H9 (cell line): ENCODE measurements at regions not wholly inside any gene's neighbourhood (a gene's known extent, or its start where the extent isn't known, plus 50 kb on each side); places are given as distances from the start of the nearest gene placed in this dataset.

ENCODE experiments used
- DNase-seq: peaks from one replicate; pipeline ENCODE4 v3.0.0-alpha.2; 2017
- H2AFZ ChIP-seq: one replicate; pipeline ENCODE4 v1.6.1; 2013; ENCODE audit warnings: mild to moderate bottlenecking, low read length, control low read depth, moderate library complexity
- H2AK5ac ChIP-seq: 2 replicates; pipeline ENCODE4 v1.6.1; 2013; ENCODE audit warnings: low read length, control low read depth, mixed read lengths; ENCODE audit not compliant: insufficient read length
- H2BK120ac ChIP-seq: one replicate; pipeline ENCODE4 v1.6.1; 2013; ENCODE audit warnings: low read depth, mild to moderate bottlenecking, low read length, control low read depth, inconsistent platforms; ENCODE audit not compliant: poor library complexity, severe bottlenecking
- H2BK12ac ChIP-seq: 2 replicates; pipeline ENCODE4 v1.6.1; 2013; ENCODE audit warnings: low read length, control low read depth, mixed read lengths, low read depth; ENCODE audit not compliant: insufficient read length
- H2BK15ac ChIP-seq: 2 replicates; pipeline ENCODE4 v1.6.1; 2013; ENCODE audit warnings: low read depth, low read length, control low read depth
- H2BK20ac ChIP-seq: one replicate; pipeline ENCODE4 v1.6.1; 2013; ENCODE audit warnings: low read depth, mild to moderate bottlenecking, low read length, control low read depth, inconsistent platforms; ENCODE audit not compliant: poor library complexity, severe bottlenecking
- H2BK5ac ChIP-seq: 2 replicates; pipeline ENCODE4 v1.6.1; 2013; ENCODE audit warnings: low read length, control low read depth, mixed read lengths; ENCODE audit not compliant: insufficient read length
- H3K14ac ChIP-seq: 2 replicates; pipeline ENCODE4 v1.6.1; 2013; ENCODE audit warnings: low read length, control low read depth; ENCODE audit not compliant: insufficient read depth
- H3K18ac ChIP-seq: 2 replicates; pipeline ENCODE4 v1.6.1; 2013; ENCODE audit warnings: low read depth, mild to moderate bottlenecking, mixed read lengths, low read length, control low read depth; ENCODE audit not compliant: insufficient read length
- H3K23ac ChIP-seq: 2 replicates; pipeline ENCODE4 v1.6.1; 2013; ENCODE audit warnings: low read length, control low read depth, mixed read lengths, low read depth; ENCODE audit not compliant: insufficient read length
- H3K23me2 ChIP-seq: 2 replicates; pipeline ENCODE4 v1.6.1; 2013; ENCODE audit warnings: low read depth, mild to moderate bottlenecking, mixed read lengths, low read length, control low read depth; ENCODE audit not compliant: insufficient read length, poor library complexity, severe bottlenecking
- H3K27ac ChIP-seq: 2 replicates; pipeline ENCODE4 v1.5.1; 2013; ENCODE audit warnings: low read length, control low read depth, mixed read lengths, low read depth; ENCODE audit not compliant: insufficient read length
- H3K27me3 ChIP-seq: 2 replicates; pipeline ENCODE4 v1.6.1; 2013; ENCODE audit warnings: low read length, control low read depth, inconsistent platforms; ENCODE audit not compliant: insufficient read depth
- H3K4ac ChIP-seq: 2 replicates; pipeline ENCODE4 v1.6.1; 2013; ENCODE audit warnings: low read depth, mild to moderate bottlenecking, control low read depth, inconsistent platforms, low read length, moderate library complexity
- H3K4me1 ChIP-seq: 2 replicates; pipeline ENCODE4 v1.6.1; 2013; ENCODE audit warnings: low read length, control low read depth, inconsistent platforms; ENCODE audit not compliant: insufficient read depth
- H3K4me2 ChIP-seq: 2 replicates; pipeline ENCODE4 v1.6.1; 2013; ENCODE audit warnings: low read length, control low read depth, mixed read lengths; ENCODE audit not compliant: insufficient read length, insufficient read depth
- H3K56ac ChIP-seq: 2 replicates; pipeline ENCODE4 v1.6.1; 2013; ENCODE audit warnings: low read depth, mild to moderate bottlenecking, mixed read lengths, low read length, control low read depth; ENCODE audit not compliant: insufficient read length
- H3K79me1 ChIP-seq: 2 replicates; pipeline ENCODE4 v1.6.1; 2013; ENCODE audit warnings: low read depth, mild to moderate bottlenecking, moderate library complexity, low read length, control low read depth, inconsistent platforms; ENCODE audit not compliant: insufficient read depth, poor library complexity, severe bottlenecking
- H3K79me2 ChIP-seq: 2 replicates; pipeline ENCODE4 v1.6.1; 2013; ENCODE audit warnings: low read length, control low read depth, inconsistent platforms; ENCODE audit not compliant: insufficient read depth
- H3K9ac ChIP-seq: 2 replicates; pipeline ENCODE4 v1.6.1; 2013; ENCODE audit warnings: low read length, control low read depth, mixed read lengths; ENCODE audit not compliant: insufficient read length; ENCODE audit errors: extremely low read depth
- H3K9me3 ChIP-seq: one replicate; pipeline ENCODE4 v1.6.1; 2013; ENCODE audit warnings: low read depth, low read length, inconsistent platforms; ENCODE audit not compliant: control insufficient read depth
- H3T11ph ChIP-seq: one replicate; pipeline ENCODE4 v1.6.1; 2013; ENCODE audit warnings: mild to moderate bottlenecking, low read length, control low read depth, inconsistent platforms
- H4K20me1 ChIP-seq: one replicate; pipeline ENCODE4 v1.6.1; 2013; ENCODE audit not compliant: control insufficient read depth, insufficient read length, insufficient read depth
- H4K5ac ChIP-seq: 2 replicates; pipeline ENCODE4 v1.6.1; 2013; ENCODE audit warnings: low read depth, mild to moderate bottlenecking, mixed read lengths, low read length, control low read depth; ENCODE audit not compliant: insufficient read length
- H4K8ac ChIP-seq: replicated peaks from 2 replicates; pipeline ENCODE4 v1.6.1; 2013; ENCODE audit warnings: low read length, control low read depth, mixed read lengths, low read depth; ENCODE audit not compliant: insufficient read length
- H4K91ac ChIP-seq: 2 replicates; pipeline ENCODE4 v1.6.1; 2013; ENCODE audit warnings: low read depth, mild to moderate bottlenecking, moderate library complexity, mixed read lengths, low read length, control low read depth; ENCODE audit not compliant: insufficient read length
- H3K27ac Mint-ChIP-seq, 3 experiments: 2 replicates in 2 of 3; 3 replicates in 1 of 3; pipeline ENCODE4 v1.8.0; 2020 to 2021; ENCODE audit warnings: mixed read lengths in 3 of 3, mild to moderate bottlenecking in 1 of 3, moderate library complexity in 1 of 3
- H3K27me3 Mint-ChIP-seq: 2 replicates; pipeline ENCODE4 v1.8.0; 2021; ENCODE audit warnings: low read depth, mild to moderate bottlenecking, moderate library complexity, mixed read lengths
- H3K36me3 Mint-ChIP-seq, 3 experiments: 2 replicates in 2 of 3; 3 replicates in 1 of 3; pipeline ENCODE4 v1.8.0; 2020 to 2021; ENCODE audit warnings: low read depth in 3 of 3, mixed read lengths in 3 of 3; ENCODE audit not compliant: insufficient read depth in 1 of 3
- H3K4me1 Mint-ChIP-seq, 2 experiments: 2 replicates each; pipeline ENCODE4 v1.8.0; 2020; ENCODE audit warnings: mixed read lengths in 2 of 2
- H3K4me3 Mint-ChIP-seq, 2 experiments: 2 replicates in 1 of 2; 3 replicates in 1 of 2; pipeline ENCODE4 v1.8.0; 2020 to 2021; ENCODE audit warnings: mild to moderate bottlenecking in 2 of 2, mixed read lengths in 2 of 2, moderate library complexity in 1 of 2
- H3K9me3 Mint-ChIP-seq, 2 experiments: 2 replicates in 1 of 2; 3 replicates in 1 of 2; pipeline ENCODE4 v1.8.0; 2020; ENCODE audit warnings: mild to moderate bottlenecking in 2 of 2, mixed read lengths in 2 of 2, moderate library complexity in 1 of 2
- CTCF ChIP-seq: fragments of 200-600 bp; sonication (generic); conservative IDR thresholded peaks from 3 replicates; pipeline ENCODE4 v1.8.0; 2021; ENCODE audit warnings: antibody characterized with exemption, mild to moderate bottlenecking
- WGBS: extraction: QIAGEN DNeasy Blood & Tissue Kit; methylation state at CpG from one replicate; pipeline ENCODE4 v1.1.7; 2013; ENCODE audit warnings: missing lambda C conversion rate, low lambda C conversion rate, mixed read lengths; ENCODE audit not compliant: insufficient read length; ENCODE audit errors: extremely low coverage; 5-methylcytosine and 5-hydroxymethylcytosine counted together

DNA sequence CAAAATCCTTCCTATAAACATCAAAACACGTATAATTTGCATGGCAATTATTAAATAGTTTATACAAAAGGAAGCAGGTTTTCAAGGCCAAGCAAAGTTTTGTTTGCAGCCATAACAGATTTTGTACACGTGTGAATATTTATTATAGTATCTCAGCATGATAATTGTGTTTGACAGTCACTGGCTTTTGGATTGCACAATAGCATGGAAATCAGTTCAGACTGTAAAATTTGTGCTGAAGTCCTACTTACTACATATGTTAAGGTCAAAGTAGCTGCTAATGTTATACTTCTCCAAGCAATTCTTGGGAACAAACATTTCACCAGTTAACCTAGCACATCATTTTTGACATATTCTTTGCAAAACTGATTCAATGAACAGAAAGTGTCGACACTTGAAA lies 287.6 kb upstream of the POM121L12 start:
- no peaks in the 10 kb centered on the region for H4K20me1 ChIP-seq
- H2BK120ac ChIP-seq = no peak overlapping the region
- H2AFZ ChIP-seq = no peak overlapping the region
- DNase-seq = no peak
- TF ChIP-seq CTCF = no peak
- no peaks in the 10 kb centered on the region for H3K79me2 ChIP-seq
- H3K27ac Mint-ChIP-seq = no peak overlapping the region
- H2BK12ac ChIP-seq = no peak overlapping the region
- H3K4me1 ChIP-seq = no peaks in the 10 kb centered on the region
- H3K36me3 Mint-ChIP-seq = no peaks in the 10 kb centered on the region; a peak in 2 of 7 replicates
- H3K27me3 Mint-ChIP-seq = no peaks in the 10 kb centered on the region
- H3K4ac ChIP-seq = no peak overlapping the region
- no peak overlapping the region for H3K9ac ChIP-seq
- WGBS = no CpG with 5 or more reads among the region's 3 CpGs
- H4K5ac ChIP-seq = no peak overlapping the region
- H3K27ac ChIP-seq = no peak overlapping the region
- H3K56ac ChIP-seq = no peak overlapping the region
- H4K91ac ChIP-seq = no peak overlapping the region
- no peaks in the 10 kb centered on the region for H3K27me3 ChIP-seq
- no peak overlapping the region for H3T11ph ChIP-seq
- no peaks in the 10 kb centered on the region for H3K79me1 ChIP-seq
- H2BK20ac ChIP-seq = no peak overlapping the region
- H3K23ac ChIP-seq = no peak overlapping the region
- H3K4me3 Mint-ChIP-seq = no peak overlapping the region
- no peak overlapping the region for H2BK5ac ChIP-seq
- H3K18ac ChIP-seq = no peak overlapping the region
- no peak overlapping the region for H3K4me2 ChIP-seq
- no peak overlapping the region for H4K8ac ChIP-seq
- no peak overlapping the region for H3K14ac ChIP-seq
- H3K4me1 Mint-ChIP-seq = no peaks in the 10 kb centered on the region
- H3K9me3 ChIP-seq = no peaks in the 10 kb centered on the region
- no peak overlapping the region for H2BK15ac ChIP-seq
- no peaks in the 10 kb centered on the region for H3K9me3 Mint-ChIP-seq
- no peak overlapping the region for H2AK5ac ChIP-seq
- H3K23me2 ChIP-seq = no peaks in the 10 kb centered on the region
